H1 (cell line): ENCODE measurements at regions not wholly inside any gene's neighbourhood (a gene's known extent, or its start where the extent isn't known, plus 50 kb on each side); places are given as distances from the start of the nearest gene placed in this dataset.

Experiments used
- CTCF ChIA-PET: fragments of 300-600 bp; sonication (Branson Sonifier 250); formaldehyde crosslinking; loops from one replicate; lab custom pipeline; 2021; ENCODE audit not compliant: partially characterized antibody; lab: Charles Lee
- POLR2A ChIA-PET: fragments of 300-600 bp; sonication (Branson Sonifier 250); formaldehyde crosslinking; loops from one replicate; lab custom pipeline; 2021; ENCODE audit warnings: inconsistent platforms; ENCODE audit not compliant: partially characterized antibody; lab: Charles Lee
- DNase-seq, 2 experiments: peaks; one replicate each; pipeline versions ENCODE4 v3.0.0 to v3.0.0-alpha.2; 2010 to 2022; ENCODE audit warnings: low spot score in 2 of 2, low read depth in 1 of 2, mixed read lengths in 1 of 2
- FAIRE-seq: peaks from 2 replicates; lab custom pipeline; 2011; peaks lifted over from hg19 to GRCh38; lab: Jason Lieb, UNC
- H2AFZ ChIP-seq: 2 replicates; pipeline ENCODE4 v1.8.1; 2012; ENCODE audit warnings: low read length, inconsistent platforms
- H2AK5ac ChIP-seq: 2 replicates; pipeline ENCODE4 v1.6.1; 2013; ENCODE audit warnings: low read depth, low read length
- H2BK120ac ChIP-seq: replicated peaks from 2 replicates; pipeline ENCODE3; 2013; ENCODE audit warnings: low read depth, low read length, inconsistent platforms
- H2BK12ac ChIP-seq: 2 replicates; pipeline ENCODE4 v1.6.1; 2013; ENCODE audit warnings: low read depth, low read length
- H2BK15ac ChIP-seq: 2 replicates; pipeline ENCODE4 v1.6.1; 2013; ENCODE audit warnings: low read length
- H2BK20ac ChIP-seq: 2 replicates; pipeline ENCODE4 v1.6.1; 2013; ENCODE audit warnings: low read length
- H2BK5ac ChIP-seq: 2 replicates; pipeline ENCODE4 v1.6.1; 2013; ENCODE audit warnings: low read depth, low read length
- H3K14ac ChIP-seq: 2 replicates; pipeline ENCODE4 v1.6.1; 2013; ENCODE audit warnings: inconsistent platforms; ENCODE audit not compliant: insufficient read length
- H3K18ac ChIP-seq: 2 replicates; pipeline ENCODE4 v1.6.1; 2013; ENCODE audit warnings: low read length; ENCODE audit errors: extremely low read depth
- H3K23ac ChIP-seq: 2 replicates; pipeline ENCODE4 v1.6.1; 2013; ENCODE audit warnings: inconsistent platforms; ENCODE audit not compliant: insufficient read length
- H3K23me2 ChIP-seq: 2 replicates; pipeline ENCODE4 v1.6.1; 2013; ENCODE audit warnings: low read depth, low read length
- H3K27ac ChIP-seq: 2 replicates; pipeline ENCODE4 v1.6.1; 2011; ENCODE audit warnings: low read depth, low read length, inconsistent platforms
- H3K27me3 ChIP-seq, 4 experiments: replicated peaks in 1 of 4; 1 replicate in 1 of 4; 2 replicates in 3 of 4; pipeline versions ENCODE4 v1.6.1 to v1.8.1; 2011 to 2013; ENCODE audit warnings: low read length in 3 of 4, mild to moderate bottlenecking in 3 of 4, inconsistent platforms in 2 of 4, mixed read lengths in 2 of 4, moderate library complexity in 1 of 4; ENCODE audit not compliant: control insufficient read depth in 3 of 4, insufficient read depth in 3 of 4; ENCODE audit errors: extremely low read depth in 1 of 4
- H3K36me3 ChIP-seq, 4 experiments: 2 replicates each; pipeline versions ENCODE4 v1.6.1 to v1.8.1; 2011 to 2013; ENCODE audit warnings: mild to moderate bottlenecking in 4 of 4, low read length in 3 of 4, moderate library complexity in 2 of 4, control low read depth in 1 of 4, inconsistent platforms in 1 of 4; ENCODE audit not compliant: insufficient read depth in 4 of 4, control insufficient read depth in 2 of 4
- H3K4ac ChIP-seq: replicated peaks from 2 replicates; pipeline ENCODE3; 2013; ENCODE audit warnings: low read length, low read depth, mixed read lengths, inconsistent platforms; ENCODE audit not compliant: insufficient read length
- H3K4me1 ChIP-seq, 4 experiments: replicated peaks in 1 of 4; 1 replicate in 1 of 4; 2 replicates in 3 of 4; pipeline versions ENCODE4 v1.6.1 to v1.8.1; 2011 to 2013; ENCODE audit warnings: low read length in 3 of 4, inconsistent platforms in 2 of 4, mixed read lengths in 1 of 4; ENCODE audit not compliant: insufficient read depth in 4 of 4, control insufficient read depth in 3 of 4
- H3K4me2 ChIP-seq, 2 experiments: 2 replicates each; pipeline versions ENCODE4 v1.6.1 to v1.8.1; 2011 to 2013; ENCODE audit warnings: low read depth in 2 of 2, low read length in 2 of 2, control low read depth in 1 of 2, inconsistent platforms in 1 of 2, mild to moderate bottlenecking in 1 of 2; ENCODE audit not compliant: insufficient read depth in 1 of 2
- H3K4me3 ChIP-seq, 4 experiments: fragments of 200-600, 300-600 bp in 1 of 4; sonication (generic), shearing (Covaris generic), sonication (Bioruptor Twin) in 1 of 4; 2 replicates each; pipeline versions ENCODE4 v1.5.1 to v1.8.1; 2011 to 2016; ENCODE audit warnings: low read length in 4 of 4, low read depth in 3 of 4, control low read depth in 2 of 4, inconsistent platforms in 2 of 4, mild to moderate bottlenecking in 2 of 4, mixed read lengths in 1 of 4, moderate library complexity in 1 of 4; ENCODE audit not compliant: insufficient read depth in 2 of 4; ENCODE audit errors: extremely low read depth in 1 of 4
- H3K56ac ChIP-seq: replicated peaks from 2 replicates; pipeline ENCODE3; 2013; ENCODE audit warnings: low read depth, mild to moderate bottlenecking, mixed read lengths, low read length, inconsistent platforms; ENCODE audit not compliant: insufficient read length
- H3K79me1 ChIP-seq: 2 replicates; pipeline ENCODE4 v1.6.1; 2013; ENCODE audit warnings: low read depth, low read length, control low read depth
- H3K79me2 ChIP-seq, 2 experiments: 2 replicates each; pipeline versions ENCODE4 v1.6.1 to v1.8.1; 2012 to 2013; ENCODE audit warnings: low read length in 2 of 2, mild to moderate bottlenecking in 2 of 2, inconsistent platforms in 1 of 2; ENCODE audit not compliant: insufficient read depth in 2 of 2, control insufficient read depth in 1 of 2
- H3K9ac ChIP-seq, 4 experiments: replicated peaks in 1 of 4; 1 replicate in 1 of 4; 2 replicates in 3 of 4; pipeline versions ENCODE4 v1.6.1 to v1.8.1; 2011 to 2013; ENCODE audit warnings: low read depth in 3 of 4, low read length in 3 of 4, control low read depth in 2 of 4, mild to moderate bottlenecking in 2 of 4, moderate library complexity in 2 of 4, inconsistent platforms in 1 of 4; ENCODE audit errors: extremely low read depth in 1 of 4
- H3K9me3 ChIP-seq, 2 experiments: 2 replicates each; pipeline versions ENCODE4 v1.6.1 to v1.8.1; 2012 to 2013; ENCODE audit warnings: mild to moderate bottlenecking in 2 of 2, moderate library complexity in 2 of 2, control low read depth in 1 of 2, inconsistent platforms in 1 of 2, low read depth in 1 of 2, low read length in 1 of 2, mixed read lengths in 1 of 2; ENCODE audit not compliant: insufficient read depth in 2 of 2
- H4K20me1 ChIP-seq, 2 experiments: replicated peaks in 1 of 2; 2 replicates each; pipeline versions ENCODE3 to v1.8.1; 2011 to 2013; ENCODE audit warnings: inconsistent platforms in 2 of 2, low read length in 2 of 2, mild to moderate bottlenecking in 1 of 2; ENCODE audit not compliant: insufficient read depth in 2 of 2, control insufficient read depth in 1 of 2
- H4K5ac ChIP-seq: 2 replicates; pipeline ENCODE4 v1.6.1; 2013; ENCODE audit warnings: low read length, low read depth, mixed read lengths, inconsistent platforms; ENCODE audit not compliant: insufficient read length
- H4K8ac ChIP-seq: 2 replicates; pipeline ENCODE4 v1.8.0; 2013; ENCODE audit warnings: mild to moderate bottlenecking, moderate library complexity, low read length, inconsistent platforms; ENCODE audit not compliant: insufficient read depth; ENCODE audit errors: extremely low read depth
- H4K91ac ChIP-seq: replicated peaks from 2 replicates; pipeline ENCODE3; 2013; ENCODE audit warnings: low read length, mixed read lengths, inconsistent platforms; ENCODE audit not compliant: insufficient read length
- SIN3A ChIP-seq, 2 experiments: IDR thresholded peaks in 1 of 2; conservative IDR thresholded peaks in 1 of 2; 2 replicates each; pipeline ENCODE4 v1.6.1; 2011 to 2012; ENCODE audit warnings: low read length in 2 of 2, improper control_type of control experiment in 1 of 2, low read depth in 1 of 2, mild to moderate bottlenecking in 1 of 2
- WGBS, 2 experiments: shearing (Covaris generic) in 1 of 2; methylation state at CpG; one replicate each; pipeline versions ENCODE4 v1.1.6 to v1.1.7; 2013 to 2015; ENCODE audit warnings: low lambda C conversion rate in 2 of 2, mixed read lengths in 2 of 2, inconsistent platforms in 1 of 2, low coverage in 1 of 2, missing lambda C conversion rate in 1 of 2; ENCODE audit not compliant: insufficient replicate concordance in 2 of 2, insufficient coverage in 1 of 2, insufficient read length in 1 of 2; ENCODE audit errors: extremely low coverage in 1 of 2, missing lambda C conversion rate in 1 of 2; 5-methylcytosine and 5-hydroxymethylcytosine counted together

DNA sequence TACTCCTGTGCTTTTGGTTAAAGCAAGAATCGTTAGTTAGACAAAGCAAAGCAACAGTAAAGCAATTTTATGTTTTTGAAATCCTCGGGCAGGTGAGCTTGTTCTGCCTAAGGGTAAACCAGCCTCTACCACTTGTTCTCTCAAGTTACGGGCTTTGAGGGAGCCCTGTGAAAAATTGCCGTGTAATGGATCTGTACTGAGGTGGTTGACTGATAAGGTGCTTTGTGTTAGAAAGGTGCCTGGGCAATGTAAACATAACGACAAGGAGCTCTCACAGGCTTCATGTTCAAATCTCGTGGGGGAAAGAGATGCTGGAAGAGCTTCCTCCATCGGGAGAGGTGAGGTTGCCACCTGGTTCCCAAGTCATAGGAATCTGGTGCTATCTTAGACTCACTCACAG lies 111.8 kb downstream of the TRAPPC11 start:
- H3K4me2 ChIP-seq: no peak overlapping the region
- ChIA-PET POLR2A (no interaction called here), CTCF (interaction anchor here (0.7 to 1.2 kb wide), 3 partner anchors 10 to 13 kb away, joined by 3 to 4 read pairs (median 3); no protein-coding TSS in a partner anchor)
- H3K18ac ChIP-seq: no peak overlapping the region
- H3K79me1 ChIP-seq: no peaks in the 10 kb centered on the region
- DNase-seq (no peak), FAIRE-seq (peak; percentile 42)
- H3K4me1 ChIP-seq: peaks cover 2 to 9% (median 5%) of the 10 kb centered on the region in 4 experiments
- H3K56ac ChIP-seq: no peak overlapping the region
- H3K27me3 ChIP-seq: no peaks in the 10 kb centered on the region
- no peak overlapping the region for H2AK5ac ChIP-seq
- TF ChIP-seq SIN3A (conservative IDR thresholded peaks at IDR 0.05 in 1 of 2, IDR thresholded peaks at IDR 0.05 in 1 of 2; ENCODE audit: low read depth in 1 of 2, low read length in 2 of 2): no peak
- H3K36me3 ChIP-seq: no peaks in the 10 kb centered on the region
- no peaks in the 10 kb centered on the region for H3K23me2 ChIP-seq
- H4K91ac ChIP-seq: no peak overlapping the region
- no peak overlapping the region for H3K27ac ChIP-seq
- H4K5ac ChIP-seq: no peak overlapping the region
- no peak overlapping the region for H2BK5ac ChIP-seq
- no peak overlapping the region for H4K8ac ChIP-seq
- H3K9ac ChIP-seq: no peak overlapping the region
- peak overlapping the region; percentile 96 for H2AFZ ChIP-seq
- no peak overlapping the region for H3K14ac ChIP-seq
- no peak overlapping the region for H3K4me3 ChIP-seq
- no peak overlapping the region for H2BK15ac ChIP-seq
- H3K79me2 ChIP-seq: no peaks in the 10 kb centered on the region
- no peak overlapping the region for H3K23ac ChIP-seq
- WGBS, 2 experiments: 77% methylated on average over 7 of the region's 7 CpGs; no CpG with 5 or more reads in 1 of the 2 experiments
- no peak overlapping the region for H2BK120ac ChIP-seq
- H3K9me3 ChIP-seq: peaks cover 5 to 6% of the 10 kb centered on the region in 2 experiments; a peak in 3 of 4 replicates
- peak overlapping the region; percentile 1; the same call in 1 of the 2 replicates for H2BK12ac ChIP-seq
- no peak overlapping the region for H2BK20ac ChIP-seq
- H4K20me1 ChIP-seq: no peaks in the 10 kb centered on the region
- no peak overlapping the region for H3K4ac ChIP-seq
